Keratinocyte (primary cell): ENCODE measurements at regions not wholly inside any gene's neighbourhood (a gene's known extent, or its start where the extent isn't known, plus 50 kb on each side); places are given as distances from the start of the nearest gene placed in this dataset.
A peak's percentile ranks its signal among the peaks of the same experiment; 100 is the strongest.

Experiments
- DNase-seq: peaks from one replicate; pipeline ENCODE4 v3.0.0-alpha.2; 2011; ENCODE audit warnings: low read depth, missing footprints, low spot score
- FAIRE-seq: peaks from 2 replicates; lab custom pipeline; 2011; peaks lifted over from hg19 to GRCh38; lab: Jason Lieb, UNC
- H2AFZ ChIP-seq: 2 replicates; pipeline ENCODE4 v1.6.0; 2012; ENCODE audit warnings: low read length, control low read depth, inconsistent platforms; ENCODE audit not compliant: control insufficient read depth
- H3K27ac ChIP-seq: 2 replicates; pipeline ENCODE4 v1.5.1; 2011; ENCODE audit warnings: low read length; ENCODE audit not compliant: control insufficient read depth, insufficient read depth
- H3K27me3 ChIP-seq: 3 replicates; pipeline ENCODE4 v1.6.0; 2011; ENCODE audit warnings: low read length; ENCODE audit not compliant: control insufficient read depth, insufficient read depth; ENCODE audit errors: extremely low read depth
- H3K36me3 ChIP-seq, 2 experiments: 2 replicates in 1 of 2; 3 replicates in 1 of 2; pipeline ENCODE4 v1.5.1; 2011; ENCODE audit warnings: low read length in 2 of 2, mild to moderate bottlenecking in 1 of 2; ENCODE audit not compliant: control insufficient read depth in 2 of 2, insufficient read depth in 2 of 2; ENCODE audit errors: extremely low read depth in 1 of 2
- H3K4me1 ChIP-seq: 3 replicates; pipeline ENCODE4 v1.5.1; 2011; ENCODE audit warnings: low read length; ENCODE audit not compliant: control insufficient read depth, insufficient read depth; ENCODE audit errors: extremely low read depth
- H3K4me2 ChIP-seq: 3 replicates; pipeline ENCODE4 v1.6.0; 2011; ENCODE audit warnings: low read depth, low read length; ENCODE audit not compliant: control insufficient read depth, insufficient read depth; ENCODE audit errors: extremely low read depth
- H3K4me3 ChIP-seq, 3 experiments: fragments of 200-600 bp in 1 of 3; sonication (generic) in 1 of 3; 2 replicates in 2 of 3; 3 replicates in 1 of 3; pipeline ENCODE4 v1.5.1; 2011 to 2016; ENCODE audit warnings: low read length in 3 of 3, mild to moderate bottlenecking in 3 of 3, control low read depth in 2 of 3, inconsistent platforms in 1 of 3, low read depth in 1 of 3, mixed read lengths in 1 of 3, mixed run types in 1 of 3, moderate library complexity in 1 of 3; ENCODE audit not compliant: control insufficient read depth in 2 of 3, insufficient read depth in 2 of 3; ENCODE audit errors: extremely low read depth in 1 of 3
- H3K79me2 ChIP-seq: 2 replicates; pipeline ENCODE4 v1.6.0; 2012; ENCODE audit warnings: low read length; ENCODE audit not compliant: control insufficient read depth, insufficient read depth
- H3K9ac ChIP-seq: 3 replicates; pipeline ENCODE4 v1.6.0; 2011; ENCODE audit warnings: low read length; ENCODE audit not compliant: control insufficient read depth, insufficient read depth; ENCODE audit errors: extremely low read depth
- H3K9me1 ChIP-seq: 3 replicates; pipeline ENCODE4 v1.6.0; 2011; ENCODE audit warnings: low read length; ENCODE audit not compliant: control insufficient read depth, insufficient read depth; ENCODE audit errors: extremely low read depth
- H3K9me3 ChIP-seq: 2 replicates; pipeline ENCODE4 v1.5.1; 2012; ENCODE audit warnings: low read depth, low read length; ENCODE audit not compliant: control insufficient read depth
- H4K20me1 ChIP-seq: 3 replicates; pipeline ENCODE4 v1.6.0; 2011; ENCODE audit warnings: low read length; ENCODE audit not compliant: control insufficient read depth, insufficient read depth; ENCODE audit errors: extremely low read depth
- EZH2 ChIP-seq: IDR thresholded peaks from one replicate; pipeline ENCODE4 v1.6.1; 2012; ENCODE audit warnings: inconsistent platforms, mild to moderate bottlenecking, low read length, moderate library complexity
- dilution Hi-C: fragments of 300-500 bp; cut with MboI; formaldehyde crosslinking; loops from one replicate; pipeline ENCODE4 v1.7.0; 2020; ENCODE audit warnings: low sequenced_read_pairs; ENCODE audit not compliant: extremely low pct_ligation_motif_present
- TF ChIP-seq, protein P1 (sequence below), 3 experiments: IDR thresholded peaks in 1 of 3; conservative IDR thresholded peaks in 1 of 3; optimal IDR thresholded peaks in 1 of 3; 2 replicates in 2 of 3; 3 replicates in 1 of 3; pipeline versions ENCODE3 to v1.5.1; 2011; ENCODE audit warnings: low read length in 3 of 3, mild to moderate bottlenecking in 3 of 3, moderate library complexity in 2 of 3, control low read depth in 1 of 3, inconsistent platforms in 1 of 3; ENCODE audit not compliant: insufficient read depth in 2 of 3; ENCODE audit errors: extremely low read depth in 1 of 3

DNA sequence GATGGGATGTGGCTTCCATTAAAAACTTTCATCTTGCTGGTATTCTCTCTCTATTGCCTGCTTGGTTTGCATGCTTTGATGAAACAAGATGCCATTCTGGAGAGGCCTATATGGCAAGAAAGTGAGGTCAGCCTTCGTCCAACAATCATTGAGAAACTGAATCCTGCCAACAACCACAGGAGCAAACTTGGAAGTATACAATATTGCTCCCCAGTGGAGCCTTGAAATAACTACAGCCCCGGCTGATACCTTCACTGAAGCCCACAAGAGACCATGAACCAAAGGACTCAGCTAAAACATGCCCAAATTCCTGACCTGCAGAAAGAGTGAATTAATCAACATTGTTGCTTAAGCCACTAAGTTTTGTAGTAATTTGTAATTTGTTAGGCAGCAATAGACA lies 82.5 kb upstream of the FGF14 start:
- TF ChIP-seq EZH2: no peak
- TF ChIP-seq, protein P1, sequence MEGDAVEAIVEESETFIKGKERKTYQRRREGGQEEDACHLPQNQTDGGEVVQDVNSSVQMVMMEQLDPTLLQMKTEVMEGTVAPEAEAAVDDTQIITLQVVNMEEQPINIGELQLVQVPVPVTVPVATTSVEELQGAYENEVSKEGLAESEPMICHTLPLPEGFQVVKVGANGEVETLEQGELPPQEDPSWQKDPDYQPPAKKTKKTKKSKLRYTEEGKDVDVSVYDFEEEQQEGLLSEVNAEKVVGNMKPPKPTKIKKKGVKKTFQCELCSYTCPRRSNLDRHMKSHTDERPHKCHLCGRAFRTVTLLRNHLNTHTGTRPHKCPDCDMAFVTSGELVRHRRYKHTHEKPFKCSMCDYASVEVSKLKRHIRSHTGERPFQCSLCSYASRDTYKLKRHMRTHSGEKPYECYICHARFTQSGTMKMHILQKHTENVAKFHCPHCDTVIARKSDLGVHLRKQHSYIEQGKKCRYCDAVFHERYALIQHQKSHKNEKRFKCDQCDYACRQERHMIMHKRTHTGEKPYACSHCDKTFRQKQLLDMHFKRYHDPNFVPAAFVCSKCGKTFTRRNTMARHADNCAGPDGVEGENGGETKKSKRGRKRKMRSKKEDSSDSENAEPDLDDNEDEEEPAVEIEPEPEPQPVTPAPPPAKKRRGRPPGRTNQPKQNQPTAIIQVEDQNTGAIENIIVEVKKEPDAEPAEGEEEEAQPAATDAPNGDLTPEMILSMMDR (optimal IDR thresholded peaks at IDR 0.05 in 1 of 3, IDR thresholded peaks at IDR 0.05 in 1 of 3, conservative IDR thresholded peaks at IDR 0.05 in 1 of 3; ENCODE audit: extremely low read depth in 1 of 3, insufficient read depth in 2 of 3, low read length in 3 of 3): peak in 2 of 3 experiments; percentile 28 to 31
- no peak overlapping the region for H2AFZ ChIP-seq
- dilution Hi-C loops: no loop called here

DNA sequence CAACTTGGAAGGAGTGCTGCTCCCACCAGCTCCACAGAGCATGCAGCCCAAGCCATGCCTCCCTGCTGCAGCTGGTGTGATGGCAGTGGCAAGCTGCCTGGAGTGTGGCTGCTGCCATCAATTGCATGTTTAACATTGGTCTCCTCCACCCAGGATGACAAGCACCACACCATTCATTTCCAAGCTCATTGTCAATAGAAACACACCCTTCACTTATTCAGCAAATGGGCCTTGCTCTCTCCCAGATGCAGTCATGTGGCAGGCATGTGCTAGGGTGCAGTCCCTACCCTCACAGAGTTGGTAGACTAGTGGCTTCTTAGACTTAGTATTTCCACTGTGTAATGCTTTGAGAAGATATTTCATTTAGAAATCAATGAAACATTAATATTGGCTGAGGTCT lies 70.8 kb upstream of the FGF14 start:
- no peaks in the 10 kb centered on the region for H3K4me1 ChIP-seq
- H3K27ac ChIP-seq: no peak overlapping the region
- H3K79me2 ChIP-seq: no peaks in the 10 kb centered on the region
- FAIRE-seq: no peak
- no peak overlapping the region for H2AFZ ChIP-seq
- dilution Hi-C loops: no loop called here
- H3K4me2 ChIP-seq: no peak overlapping the region
- H3K27me3 ChIP-seq: no peaks in the 10 kb centered on the region
- DNase-seq: no peak
- TF ChIP-seq EZH2: no peak
- TF ChIP-seq, protein P1 (optimal IDR thresholded peaks at IDR 0.05 in 1 of 3, IDR thresholded peaks at IDR 0.05 in 1 of 3, conservative IDR thresholded peaks at IDR 0.05 in 1 of 3; ENCODE audit: extremely low read depth in 1 of 3, insufficient read depth in 2 of 3, low read length in 3 of 3): no peak
- H3K4me3 ChIP-seq: no peak overlapping the region
- no peaks in the 10 kb centered on the region for H3K9me3 ChIP-seq
- H3K9me1 ChIP-seq: no peaks in the 10 kb centered on the region
- H4K20me1 ChIP-seq: no peaks in the 10 kb centered on the region
- H3K9ac ChIP-seq: no peak overlapping the region
- no peaks in the 10 kb centered on the region for H3K36me3 ChIP-seq

More for the DNA sequence above, 82.5 kb upstream of the FGF14 start:
- FAIRE-seq (no peak), DNase-seq (no peak)
- H3K9me3 ChIP-seq: no peaks in the 10 kb centered on the region
- no peaks in the 10 kb centered on the region for H4K20me1 ChIP-seq
- no peak overlapping the region for H3K9ac ChIP-seq
- no peaks in the 10 kb centered on the region for H3K36me3 ChIP-seq
- H3K4me3 ChIP-seq: no peak overlapping the region
- H3K27ac ChIP-seq: no peak overlapping the region
- no peaks in the 10 kb centered on the region for H3K79me2 ChIP-seq
- no peaks in the 10 kb centered on the region for H3K9me1 ChIP-seq
- no peaks in the 10 kb centered on the region for H3K4me1 ChIP-seq
- no peaks in the 10 kb centered on the region for H3K27me3 ChIP-seq
- H3K4me2 ChIP-seq: no peak overlapping the region
